Lung (tissue), 11 donors: ENCODE measurements at regions not wholly inside any gene's neighbourhood (a gene's known extent, or its start where the extent isn't known, plus 50 kb on each side); places are given as distances from the start of the nearest gene placed in this dataset.
A peak's percentile ranks its signal among the peaks of the same experiment; 100 is the strongest.
"Not testable (repeated sequence)": the region's sequence is repeated elsewhere in the genome, so short reads cannot be mapped to it uniquely, and the experiment has no call there.

ENCODE experiments used
- ATAC-seq: fragments of 200-7000 bp; cut with Tn5 transposase; one replicate; pipeline ENCODE4 v1.9.1; 2020; ENCODE audit warnings: moderate number of reproducible peaks; ENCODE audit not compliant: insufficient read depth, low FRiP score
- DNase-seq, 3 donors: peaks; one replicate each; pipeline ENCODE4 v3.0.0-alpha.2; 2013 to 2017
- H3K27ac ChIP-seq, 2 donors: one replicate each; pipeline ENCODE4 v1.5.1; 2013; ENCODE audit warnings: mild to moderate bottlenecking in 2 of 2, moderate library complexity in 2 of 2, control low read depth in 1 of 2, inconsistent platforms in 1 of 2, low read depth in 1 of 2, low read length in 1 of 2
- H3K27me3 ChIP-seq, 3 donors: one replicate each; pipeline ENCODE4 v1.5.1; 2013; ENCODE audit warnings: low read length in 2 of 3; ENCODE audit not compliant: control insufficient read depth in 3 of 3, insufficient read depth in 3 of 3
- H3K36me3 ChIP-seq, 4 donors: one replicate each; pipeline ENCODE4 v1.5.1; 2013; ENCODE audit warnings: low read length in 4 of 4, mild to moderate bottlenecking in 1 of 4, moderate library complexity in 1 of 4; ENCODE audit not compliant: control insufficient read depth in 4 of 4, insufficient read depth in 4 of 4
- H3K4me1 ChIP-seq, 5 donors: one replicate each; pipeline ENCODE4 v1.5.1; 2013; ENCODE audit warnings: low read length in 5 of 5, mild to moderate bottlenecking in 2 of 5, moderate library complexity in 1 of 5; ENCODE audit not compliant: control insufficient read depth in 5 of 5, insufficient read depth in 5 of 5
- H3K4me3 ChIP-seq: one replicate; pipeline ENCODE4 v1.5.1; 2013; ENCODE audit warnings: mild to moderate bottlenecking, control low read depth, moderate library complexity
- H3K9ac ChIP-seq, 2 donors: one replicate each; pipeline ENCODE4 v1.5.1; 2013; ENCODE audit warnings: low read length in 2 of 2, control low read depth in 1 of 2; ENCODE audit not compliant: insufficient read depth in 1 of 2
- H3K9me3 ChIP-seq, 4 donors: one replicate each; pipeline ENCODE4 v1.5.1; 2013; ENCODE audit warnings: low read length in 3 of 4, mild to moderate bottlenecking in 1 of 4, moderate library complexity in 1 of 4; ENCODE audit not compliant: control insufficient read depth in 4 of 4, insufficient read depth in 3 of 4
- WGBS, 2 donors: extraction: QIAGEN DNeasy Blood & Tissue Kit; methylation state at CpG; one replicate each; pipeline ENCODE4 v1.1.7; 2013; 5-methylcytosine and 5-hydroxymethylcytosine counted together
- TF ChIP-seq, protein P1 (sequence below): IDR thresholded peaks from 2 replicates; pipeline ENCODE4 v1.5.1; 2012; ENCODE audit warnings: mild to moderate bottlenecking; ENCODE audit errors: control extremely low read depth, extremely low read depth
- donor health status: control.
- donor health status: control.
- donor health status: Bipolar disorder and iron deficiency.
- donor health status: healthy.
- donor health status: DM: yes; HTN: yes; CAD: no.

DNA sequence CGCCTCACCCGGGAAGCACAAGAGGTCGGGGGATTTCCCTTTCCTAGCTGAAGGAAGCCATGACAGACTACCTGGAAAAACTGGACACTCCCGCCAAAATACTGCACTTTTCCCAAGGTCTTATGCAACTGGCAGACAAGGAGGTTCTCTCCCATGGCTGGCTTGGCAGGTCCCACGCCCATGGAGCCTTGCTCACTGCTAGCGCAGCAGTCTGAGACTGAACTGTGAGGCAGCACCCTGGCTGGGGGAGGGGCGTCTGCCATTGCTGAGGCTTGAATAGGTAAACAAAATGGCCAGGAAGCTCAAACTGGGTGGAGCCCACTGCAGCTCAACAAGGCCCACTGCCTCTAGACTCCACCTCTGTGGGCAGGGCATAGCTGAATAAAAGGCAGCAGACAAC, 92.1 kb downstream of the C4BPA start:
- DNase-seq, H3K4me3 ChIP-seq, H3K27ac ChIP-seq, H3K9me3 ChIP-seq, H3K4me1 ChIP-seq, H3K36me3 ChIP-seq, H3K9ac ChIP-seq, ATAC-seq, H3K27me3 ChIP-seq: not testable (repeated sequence)
- 91 to 93% methylated on average over 7 of the region's 7 CpGs for WGBS, 2 donors

DNA sequence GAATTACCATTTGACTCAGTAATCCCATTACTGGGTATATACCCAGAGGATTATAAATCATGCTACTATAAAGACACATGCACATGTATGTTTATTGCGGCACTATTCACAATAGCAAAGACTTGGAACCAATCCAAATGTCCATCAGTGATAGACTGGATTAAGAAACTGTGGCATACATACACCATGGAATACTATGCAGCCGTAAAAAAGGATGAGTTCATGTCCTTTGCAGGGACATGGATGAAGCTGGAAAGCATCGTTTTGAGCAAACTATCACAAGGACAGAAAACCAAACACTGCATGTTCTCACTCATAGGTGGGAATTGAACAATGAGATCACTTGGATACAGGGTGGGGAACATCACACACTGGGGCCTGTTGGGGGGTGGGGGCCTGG, 97.5 kb downstream of the C4BPA start:
- not testable (repeated sequence) for H3K27me3 ChIP-seq, H3K27ac ChIP-seq, ATAC-seq, H3K9ac ChIP-seq, H3K4me1 ChIP-seq, DNase-seq, H3K36me3 ChIP-seq, H3K4me3 ChIP-seq, H3K9me3 ChIP-seq
- WGBS, 2 donors: 93 to 95% methylated on average over 3 of the region's 3 CpGs

DNA sequence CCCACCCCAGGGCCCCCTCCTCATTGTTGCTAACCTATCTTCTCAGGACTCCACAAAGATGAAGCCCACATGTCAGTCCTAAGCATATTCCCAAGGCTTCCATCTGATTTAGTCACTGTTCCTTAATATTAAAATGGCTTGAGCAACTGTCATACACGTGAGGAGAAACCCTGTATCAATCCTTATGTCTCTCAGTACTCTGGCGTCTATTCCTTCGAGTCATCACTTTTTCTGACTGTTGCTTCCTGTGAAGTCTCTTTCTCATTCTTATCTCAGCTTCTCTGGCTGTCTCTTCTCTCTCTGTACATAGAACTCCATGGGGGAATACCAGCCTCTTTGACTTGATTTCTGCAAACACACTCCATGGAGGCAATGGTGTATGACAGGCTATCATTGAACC, 98.4 kb downstream of the C4BPA start:
- H3K27me3 ChIP-seq: no peaks in the 10 kb centered on the region
- H3K9me3 ChIP-seq: no peaks in the 10 kb centered on the region
- ATAC-seq: no peak
- no peak overlapping the region for H3K27ac ChIP-seq
- no peaks in the 10 kb centered on the region for H3K4me1 ChIP-seq
- 71 to 77% methylated on average over 3 of the region's 3 CpGs for WGBS, 2 donors
- TF ChIP-seq, protein P1, sequence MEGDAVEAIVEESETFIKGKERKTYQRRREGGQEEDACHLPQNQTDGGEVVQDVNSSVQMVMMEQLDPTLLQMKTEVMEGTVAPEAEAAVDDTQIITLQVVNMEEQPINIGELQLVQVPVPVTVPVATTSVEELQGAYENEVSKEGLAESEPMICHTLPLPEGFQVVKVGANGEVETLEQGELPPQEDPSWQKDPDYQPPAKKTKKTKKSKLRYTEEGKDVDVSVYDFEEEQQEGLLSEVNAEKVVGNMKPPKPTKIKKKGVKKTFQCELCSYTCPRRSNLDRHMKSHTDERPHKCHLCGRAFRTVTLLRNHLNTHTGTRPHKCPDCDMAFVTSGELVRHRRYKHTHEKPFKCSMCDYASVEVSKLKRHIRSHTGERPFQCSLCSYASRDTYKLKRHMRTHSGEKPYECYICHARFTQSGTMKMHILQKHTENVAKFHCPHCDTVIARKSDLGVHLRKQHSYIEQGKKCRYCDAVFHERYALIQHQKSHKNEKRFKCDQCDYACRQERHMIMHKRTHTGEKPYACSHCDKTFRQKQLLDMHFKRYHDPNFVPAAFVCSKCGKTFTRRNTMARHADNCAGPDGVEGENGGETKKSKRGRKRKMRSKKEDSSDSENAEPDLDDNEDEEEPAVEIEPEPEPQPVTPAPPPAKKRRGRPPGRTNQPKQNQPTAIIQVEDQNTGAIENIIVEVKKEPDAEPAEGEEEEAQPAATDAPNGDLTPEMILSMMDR: no peak
- H3K36me3 ChIP-seq: no peaks in the 10 kb centered on the region
- no peak overlapping the region for H3K4me3 ChIP-seq
- no peak for DNase-seq
- no peak overlapping the region for H3K9ac ChIP-seq

DNA sequence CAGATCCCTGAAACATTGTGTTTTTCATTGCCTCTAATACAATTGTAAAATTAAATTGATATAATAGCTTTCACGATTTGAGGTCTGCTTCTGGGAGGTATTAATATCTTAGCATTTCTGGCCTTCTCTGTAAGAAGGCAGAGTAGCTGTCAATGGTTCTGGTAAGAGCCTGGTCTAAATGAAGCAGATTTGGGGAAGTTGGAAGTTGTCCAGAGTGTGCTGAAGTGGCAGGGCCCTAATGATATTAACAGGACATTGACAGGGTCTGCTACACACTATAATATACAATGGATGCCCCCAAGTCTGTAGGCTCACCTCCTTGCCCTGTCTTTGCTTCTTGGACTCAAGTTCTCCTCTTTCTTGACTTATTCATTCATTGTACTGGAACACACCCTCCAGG, 99.5 kb downstream of the C4BPA start:
- no peak overlapping the region for H3K4me3 ChIP-seq
- H3K9me3 ChIP-seq: no peaks in the 10 kb centered on the region
- WGBS, 2 donors: 91 to 97% methylated on average over 1 of the region's 1 CpG
- ATAC-seq (no peak), DNase-seq (no peak)
- no peaks in the 10 kb centered on the region for H3K27me3 ChIP-seq
- TF ChIP-seq, protein P1: no peak
- no peak overlapping the region for H3K9ac ChIP-seq
- H3K4me1 ChIP-seq: no peaks in the 10 kb centered on the region
- no peaks in the 10 kb centered on the region for H3K36me3 ChIP-seq
- no peak overlapping the region for H3K27ac ChIP-seq

DNA sequence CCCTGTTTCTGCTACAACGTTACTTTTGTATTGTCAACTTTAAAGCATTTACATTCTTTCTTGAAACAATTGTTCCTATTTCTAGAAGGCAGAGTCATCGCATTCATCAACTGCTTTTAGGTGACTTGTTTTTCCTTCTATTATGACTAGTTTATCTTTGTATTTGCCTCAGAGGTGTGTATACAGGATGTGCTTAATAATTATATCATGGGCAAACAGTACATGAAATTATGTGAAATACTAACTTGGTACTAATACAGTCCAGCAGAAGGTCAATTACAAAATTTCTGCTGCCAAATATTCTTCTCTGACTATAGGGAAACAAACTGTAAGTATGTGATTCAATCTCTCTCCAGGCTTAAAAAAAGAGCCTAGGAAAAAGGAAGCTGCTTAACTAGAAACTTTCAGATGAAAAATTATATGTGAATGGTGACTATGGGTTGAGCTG, 101.6 kb downstream of the C4BPA start:
- H3K36me3 ChIP-seq: no peaks in the 10 kb centered on the region
- 28 to 58% methylated on average over 2 of the region's 2 CpGs for WGBS, 2 donors
- H3K4me1 ChIP-seq: no peaks in the 10 kb centered on the region
- DNase-seq (no peak), ATAC-seq (no peak)
- no peaks in the 10 kb centered on the region for H3K9me3 ChIP-seq
- H3K27ac ChIP-seq: peak overlapping the region in 1 of 2 donors; percentile 43
- TF ChIP-seq, protein P1: no peak
- H3K27me3 ChIP-seq: no peaks in the 10 kb centered on the region
- no peak overlapping the region for H3K4me3 ChIP-seq
- H3K9ac ChIP-seq: no peak overlapping the region

DNA sequence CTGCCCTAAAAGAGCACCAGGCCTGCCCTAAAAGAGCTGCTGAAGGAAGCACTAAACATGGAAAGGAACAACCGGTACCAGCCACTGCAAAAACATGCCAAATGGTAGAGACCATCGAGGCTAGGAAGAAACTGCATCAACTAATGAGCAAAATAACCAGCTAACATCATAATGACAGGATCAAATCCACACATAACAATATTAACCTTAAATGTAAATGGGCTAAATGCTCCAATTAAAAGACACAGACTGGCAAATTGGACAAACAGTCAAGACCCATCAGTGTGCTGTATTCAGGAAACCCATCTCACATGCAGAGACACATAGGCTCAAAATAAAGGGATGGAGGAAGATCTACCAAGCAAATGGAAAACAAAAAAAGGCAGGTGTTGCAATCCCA, 104.7 kb downstream of the C4BPA start:
- H3K4me1 ChIP-seq, H3K4me3 ChIP-seq, H3K27ac ChIP-seq, H3K9me3 ChIP-seq, H3K36me3 ChIP-seq, H3K27me3 ChIP-seq, DNase-seq, ATAC-seq, H3K9ac ChIP-seq: not testable (repeated sequence)
- WGBS, 2 donors: 89 to 91% methylated on average over 2 of the region's 2 CpGs
